NCI-H2196 (cell line): ENCODE measurements at regions not wholly inside any gene's neighbourhood (a gene's known extent, or its start where the extent isn't known, plus 50 kb on each side); places are given as distances from the start of the nearest gene placed in this dataset.
"Not testable (repeated sequence)": the region's sequence is repeated elsewhere in the genome, so short reads cannot be mapped to it uniquely, and the experiment has no call there.

Experiments used
- DNase-seq: peaks from one replicate; lab custom pipeline; 2025; ENCODE audit not compliant: unreplicated experiment; lab: John Stamatoyannopoulos, UW

GRCh38 chr13:62434081-62434480 lies 1018.4 kb upstream of the PCDH20 start:
- no peak for DNase-seq

- DNase-seq = no peak
These were observed 1018.0 kb upstream of the PCDH20 start for GRCh38 chr13:62433660-62434059.

- no peak for DNase-seq
These were observed 1017.3 kb upstream of the PCDH20 start for GRCh38 chr13:62432906-62433305.

GRCh38 chr13:62432295-62432694 lies 1016.6 kb upstream of the PCDH20 start:
- no peak for DNase-seq

- no peak for DNase-seq
These were observed 1016.2 kb upstream of the PCDH20 start for GRCh38 chr13:62431852-62432251.

GRCh38 chr13:62418872-62419271 lies 1003.2 kb upstream of the PCDH20 start:
- no peak for DNase-seq

- DNase-seq = no peak
These were observed 1002.7 kb upstream of the PCDH20 start for GRCh38 chr13:62418376-62418775.

- no peak for DNase-seq
These were observed 992.2 kb upstream of the PCDH20 start for GRCh38 chr13:62407871-62408270.

- no peak for DNase-seq
These were observed 972.9 kb upstream of the PCDH20 start for GRCh38 chr13:62388515-62388914.

GRCh38 chr13:62387647-62388046 lies 972.0 kb upstream of the PCDH20 start:
- DNase-seq = no peak

GRCh38 chr13:62379241-62379640 lies 963.6 kb upstream of the PCDH20 start:
- DNase-seq = not testable (repeated sequence)

- no peak for DNase-seq
These were observed 962.2 kb upstream of the PCDH20 start for GRCh38 chr13:62377838-62378237.

GRCh38 chr13:62375653-62376052 lies 960.0 kb upstream of the PCDH20 start:
- no peak for DNase-seq

GRCh38 chr13:62371737-62372136 lies 956.1 kb upstream of the PCDH20 start:
- DNase-seq = no peak

GRCh38 chr13:62367971-62368370 lies 952.3 kb upstream of the PCDH20 start:
- not testable (repeated sequence) for DNase-seq

- DNase-seq = no peak
These were observed 945.0 kb upstream of the PCDH20 start for GRCh38 chr13:62360609-62361008.

- DNase-seq = no peak
These were observed 942.9 kb upstream of the PCDH20 start for GRCh38 chr13:62358646-62358932.

GRCh38 chr13:62357887-62358645 lies 942.4 kb upstream of the PCDH20 start:
- no peak for DNase-seq

- DNase-seq = no peak
These were observed 941.3 kb upstream of the PCDH20 start for GRCh38 chr13:62356977-62357376.

- no peak for DNase-seq
These were observed 921.6 kb upstream of the PCDH20 start for GRCh38 chr13:62337109-62337880.

- DNase-seq = no peak
These were observed 920.9 kb upstream of the PCDH20 start for GRCh38 chr13:62336507-62336906.

- no peak for DNase-seq
These were observed 917.8 kb upstream of the PCDH20 start for GRCh38 chr13:62333466-62333865.

- no peak for DNase-seq
These were observed 915.7 kb upstream of the PCDH20 start for GRCh38 chr13:62331384-62331783.
